ENCODE measurements at regions not wholly inside any gene's neighbourhood (a gene's known extent, or its start where the extent isn't known, plus 50 kb on each side); places are given as distances from the start of the nearest gene placed in this dataset.
A peak's percentile ranks its signal among the peaks of the same experiment; 100 is the strongest.

DNA sequence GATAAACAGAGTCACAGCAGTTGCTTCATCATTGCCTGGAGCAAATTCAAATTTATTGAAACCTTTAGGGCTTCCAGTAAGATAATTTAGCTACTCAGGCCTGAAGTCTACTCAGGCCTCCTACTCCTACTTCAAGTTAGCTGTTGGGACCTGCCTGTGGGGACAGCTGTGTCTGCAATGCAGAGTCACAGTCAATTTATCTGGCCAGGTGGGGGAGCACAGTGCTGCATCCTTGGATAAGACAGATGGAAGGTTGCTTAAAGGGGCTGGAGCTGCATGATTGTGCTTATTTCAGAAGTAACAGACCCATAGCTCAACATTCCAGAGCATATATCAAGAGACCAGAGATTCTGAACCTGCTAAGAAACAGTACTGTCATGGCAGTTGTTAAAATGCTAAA lies 932.1 kb downstream of the QKI start (continued):
- TF ChIP-seq, protein P1, sequence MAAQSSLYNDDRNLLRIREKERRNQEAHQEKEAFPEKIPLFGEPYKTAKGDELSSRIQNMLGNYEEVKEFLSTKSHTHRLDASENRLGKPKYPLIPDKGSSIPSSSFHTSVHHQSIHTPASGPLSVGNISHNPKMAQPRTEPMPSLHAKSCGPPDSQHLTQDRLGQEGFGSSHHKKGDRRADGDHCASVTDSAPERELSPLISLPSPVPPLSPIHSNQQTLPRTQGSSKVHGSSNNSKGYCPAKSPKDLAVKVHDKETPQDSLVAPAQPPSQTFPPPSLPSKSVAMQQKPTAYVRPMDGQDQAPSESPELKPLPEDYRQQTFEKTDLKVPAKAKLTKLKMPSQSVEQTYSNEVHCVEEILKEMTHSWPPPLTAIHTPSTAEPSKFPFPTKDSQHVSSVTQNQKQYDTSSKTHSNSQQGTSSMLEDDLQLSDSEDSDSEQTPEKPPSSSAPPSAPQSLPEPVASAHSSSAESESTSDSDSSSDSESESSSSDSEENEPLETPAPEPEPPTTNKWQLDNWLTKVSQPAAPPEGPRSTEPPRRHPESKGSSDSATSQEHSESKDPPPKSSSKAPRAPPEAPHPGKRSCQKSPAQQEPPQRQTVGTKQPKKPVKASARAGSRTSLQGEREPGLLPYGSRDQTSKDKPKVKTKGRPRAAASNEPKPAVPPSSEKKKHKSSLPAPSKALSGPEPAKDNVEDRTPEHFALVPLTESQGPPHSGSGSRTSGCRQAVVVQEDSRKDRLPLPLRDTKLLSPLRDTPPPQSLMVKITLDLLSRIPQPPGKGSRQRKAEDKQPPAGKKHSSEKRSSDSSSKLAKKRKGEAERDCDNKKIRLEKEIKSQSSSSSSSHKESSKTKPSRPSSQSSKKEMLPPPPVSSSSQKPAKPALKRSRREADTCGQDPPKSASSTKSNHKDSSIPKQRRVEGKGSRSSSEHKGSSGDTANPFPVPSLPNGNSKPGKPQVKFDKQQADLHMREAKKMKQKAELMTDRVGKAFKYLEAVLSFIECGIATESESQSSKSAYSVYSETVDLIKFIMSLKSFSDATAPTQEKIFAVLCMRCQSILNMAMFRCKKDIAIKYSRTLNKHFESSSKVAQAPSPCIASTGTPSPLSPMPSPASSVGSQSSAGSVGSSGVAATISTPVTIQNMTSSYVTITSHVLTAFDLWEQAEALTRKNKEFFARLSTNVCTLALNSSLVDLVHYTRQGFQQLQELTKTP (IDR thresholded peaks at IDR 0.05; ENCODE audit: low read depth in 1 of 2, partially characterized antibody in 2 of 2), result peak in 1 of 2 experiments; percentile 56
- no peak for TF ChIP-seq MED1 (CRISPR knock-in tag; IDR thresholded peaks at IDR 0.05; ENCODE audit: borderline replicate concordance)
- TF ChIP-seq C11orf30 (IDR thresholded peaks at IDR 0.05; ENCODE audit: low read depth), result peak; percentile 39; the same call in 1 of the 2 replicates
- peak; percentile 80 for TF ChIP-seq DPF2 (IDR thresholded peaks at IDR 0.05)
- TF ChIP-seq, protein P2, sequence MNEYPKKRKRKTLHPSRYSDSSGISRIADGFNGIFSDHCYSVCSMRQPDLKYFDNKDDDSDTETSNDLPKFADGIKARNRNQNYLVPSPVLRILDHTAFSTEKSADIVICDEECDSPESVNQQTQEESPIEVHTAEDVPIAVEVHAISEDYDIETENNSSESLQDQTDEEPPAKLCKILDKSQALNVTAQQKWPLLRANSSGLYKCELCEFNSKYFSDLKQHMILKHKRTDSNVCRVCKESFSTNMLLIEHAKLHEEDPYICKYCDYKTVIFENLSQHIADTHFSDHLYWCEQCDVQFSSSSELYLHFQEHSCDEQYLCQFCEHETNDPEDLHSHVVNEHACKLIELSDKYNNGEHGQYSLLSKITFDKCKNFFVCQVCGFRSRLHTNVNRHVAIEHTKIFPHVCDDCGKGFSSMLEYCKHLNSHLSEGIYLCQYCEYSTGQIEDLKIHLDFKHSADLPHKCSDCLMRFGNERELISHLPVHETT (CRISPR knock-in tag; conservative IDR thresholded peaks at IDR 0.05 in 1 of 2, IDR thresholded peaks at IDR 0.05 in 1 of 2), result no peak
- no peak for TF ChIP-seq MTA3 (IDR thresholded peaks at IDR 0.05; ENCODE audit: borderline replicate concordance)
- peak; percentile 84 for TF ChIP-seq PHB2 (IDR thresholded peaks at IDR 0.05; ENCODE audit: low read depth)
- TF ChIP-seq, protein P3, sequence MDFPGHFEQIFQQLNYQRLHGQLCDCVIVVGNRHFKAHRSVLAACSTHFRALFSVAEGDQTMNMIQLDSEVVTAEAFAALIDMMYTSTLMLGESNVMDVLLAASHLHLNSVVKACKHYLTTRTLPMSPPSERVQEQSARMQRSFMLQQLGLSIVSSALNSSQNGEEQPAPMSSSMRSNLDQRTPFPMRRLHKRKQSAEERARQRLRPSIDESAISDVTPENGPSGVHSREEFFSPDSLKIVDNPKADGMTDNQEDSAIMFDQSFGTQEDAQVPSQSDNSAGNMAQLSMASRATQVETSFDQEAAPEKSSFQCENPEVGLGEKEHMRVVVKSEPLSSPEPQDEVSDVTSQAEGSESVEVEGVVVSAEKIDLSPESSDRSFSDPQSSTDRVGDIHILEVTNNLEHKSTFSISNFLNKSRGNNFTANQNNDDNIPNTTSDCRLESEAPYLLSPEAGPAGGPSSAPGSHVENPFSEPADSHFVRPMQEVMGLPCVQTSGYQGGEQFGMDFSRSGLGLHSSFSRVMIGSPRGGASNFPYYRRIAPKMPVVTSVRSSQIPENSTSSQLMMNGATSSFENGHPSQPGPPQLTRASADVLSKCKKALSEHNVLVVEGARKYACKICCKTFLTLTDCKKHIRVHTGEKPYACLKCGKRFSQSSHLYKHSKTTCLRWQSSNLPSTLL (IDR thresholded peaks at IDR 0.05), result no peak
- no peak for TF ChIP-seq HDAC2 (IDR thresholded peaks at IDR 0.05)
- no peak for TF ChIP-seq ETV6 (IDR thresholded peaks at IDR 0.05; ENCODE audit: borderline replicate concordance in 1 of 2, low read depth in 2 of 2, low read length in 1 of 2)
- TF ChIP-seq ETV6 (CRISPR knock-in tag; IDR thresholded peaks at IDR 0.05; ENCODE audit: borderline replicate concordance), result no peak
- TF ChIP-seq NFYB (IDR thresholded peaks at IDR 0.05; ENCODE audit: extremely low read depth, insufficient read length), result no peak
- peak; percentile 93 for TF ChIP-seq ARID1B (IDR thresholded peaks at IDR 0.05)
- TF ChIP-seq FOXM1 (IDR thresholded peaks at IDR 0.05; ENCODE audit: low read depth), result peak; percentile 84
- TF ChIP-seq FOXM1 (CRISPR knock-in tag; IDR thresholded peaks at IDR 0.05; ENCODE audit: low read depth), result no peak
- no peak for TF ChIP-seq PHF20 (IDR thresholded peaks at IDR 0.05; ENCODE audit: partially characterized antibody)
- no peak for TF ChIP-seq ZNF347 (CRISPR knock-in tag; IDR thresholded peaks at IDR 0.05; ENCODE audit: low read depth)
- TF ChIP-seq U2AF2 (optimal IDR thresholded peaks at IDR 0.05; ENCODE audit: low read depth, low read length), result no peak
- no peak for TF ChIP-seq ZNF282 (CRISPR knock-in tag; IDR thresholded peaks at IDR 0.05)
- TF ChIP-seq, protein P4, sequence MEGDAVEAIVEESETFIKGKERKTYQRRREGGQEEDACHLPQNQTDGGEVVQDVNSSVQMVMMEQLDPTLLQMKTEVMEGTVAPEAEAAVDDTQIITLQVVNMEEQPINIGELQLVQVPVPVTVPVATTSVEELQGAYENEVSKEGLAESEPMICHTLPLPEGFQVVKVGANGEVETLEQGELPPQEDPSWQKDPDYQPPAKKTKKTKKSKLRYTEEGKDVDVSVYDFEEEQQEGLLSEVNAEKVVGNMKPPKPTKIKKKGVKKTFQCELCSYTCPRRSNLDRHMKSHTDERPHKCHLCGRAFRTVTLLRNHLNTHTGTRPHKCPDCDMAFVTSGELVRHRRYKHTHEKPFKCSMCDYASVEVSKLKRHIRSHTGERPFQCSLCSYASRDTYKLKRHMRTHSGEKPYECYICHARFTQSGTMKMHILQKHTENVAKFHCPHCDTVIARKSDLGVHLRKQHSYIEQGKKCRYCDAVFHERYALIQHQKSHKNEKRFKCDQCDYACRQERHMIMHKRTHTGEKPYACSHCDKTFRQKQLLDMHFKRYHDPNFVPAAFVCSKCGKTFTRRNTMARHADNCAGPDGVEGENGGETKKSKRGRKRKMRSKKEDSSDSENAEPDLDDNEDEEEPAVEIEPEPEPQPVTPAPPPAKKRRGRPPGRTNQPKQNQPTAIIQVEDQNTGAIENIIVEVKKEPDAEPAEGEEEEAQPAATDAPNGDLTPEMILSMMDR (IDR thresholded peaks at IDR 0.05 in 2 of 3, conservative IDR thresholded peaks at IDR 0.05 in 1 of 3; ENCODE audit: insufficient read depth in 2 of 3, low read depth in 1 of 3, low read length in 3 of 3), result peak; percentile 25 to 38 (median 31); a peak in 3 of 6 replicates

All from K562 (cell line).